ENCODE measurements at regions not wholly inside any gene's neighbourhood (a gene's known extent, or its start where the extent isn't known, plus 50 kb on each side); places are given as distances from the start of the nearest gene placed in this dataset.
"Not testable (repeated sequence)": the region's sequence is repeated elsewhere in the genome, so short reads cannot be mapped to it uniquely, and the experiment has no call there.

DNA sequence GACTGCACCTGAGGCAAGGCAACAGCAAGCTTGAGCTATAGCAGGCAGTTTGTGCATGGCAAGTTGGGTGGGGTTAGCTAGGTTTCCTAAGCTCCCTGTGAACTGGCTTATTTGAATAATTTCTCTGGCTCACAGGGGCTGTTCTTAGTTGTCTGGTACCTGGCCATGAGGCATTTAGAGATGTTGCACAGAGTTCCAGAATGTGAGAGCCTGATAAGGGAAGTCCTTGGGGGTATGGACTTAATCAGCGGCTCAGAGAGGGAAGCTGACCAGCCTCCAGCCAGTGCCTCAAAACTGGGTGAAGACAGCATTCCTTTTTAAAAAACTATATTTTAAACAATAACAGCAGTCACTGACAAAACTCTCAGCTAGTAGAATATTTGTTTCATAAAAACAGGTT is 307.4 kb downstream of the FZD1 start:
- no peak for DNase-seq

DNA sequence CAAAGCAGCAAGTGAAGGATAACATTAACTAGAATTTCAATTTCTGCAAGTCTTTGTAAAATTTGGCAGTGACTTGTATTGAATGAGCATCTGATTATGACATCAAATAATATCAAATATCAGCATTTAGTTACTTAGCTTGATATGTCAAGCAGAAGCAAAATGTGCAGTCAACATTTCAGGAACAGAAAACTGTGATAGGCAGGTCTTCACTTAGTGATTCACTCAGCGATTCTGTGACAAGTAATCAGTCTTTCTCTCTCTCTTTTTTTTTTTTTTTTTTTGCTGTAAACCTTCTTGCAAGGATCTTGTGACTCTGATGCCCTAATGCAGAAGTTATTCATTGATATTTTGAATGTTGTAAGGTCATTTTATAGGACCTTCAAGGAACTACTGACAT is 307.1 kb downstream of the MTERF1 start:
- DNase-seq = no peak

DNA sequence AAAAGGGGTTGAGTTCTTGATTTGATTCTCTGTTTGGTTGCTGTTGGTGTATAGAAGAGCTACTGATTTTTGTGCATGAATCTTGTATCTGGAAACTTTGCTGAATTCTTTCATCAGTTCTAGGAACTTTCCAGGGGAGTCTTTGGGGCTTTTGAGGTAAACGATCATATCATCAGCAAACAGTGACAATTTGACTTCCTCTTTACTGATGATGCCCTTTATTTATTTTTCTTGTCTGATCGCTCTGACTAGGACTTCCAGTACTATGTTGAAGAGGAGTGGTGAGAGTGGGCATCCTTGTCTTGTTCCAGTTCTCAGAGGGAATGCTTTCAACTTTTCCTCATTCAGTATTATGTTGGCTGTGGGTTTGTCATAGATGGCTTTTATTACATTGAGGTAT is 304.0 kb downstream of the MTERF1 start:
- not testable (repeated sequence) for DNase-seq

DNA sequence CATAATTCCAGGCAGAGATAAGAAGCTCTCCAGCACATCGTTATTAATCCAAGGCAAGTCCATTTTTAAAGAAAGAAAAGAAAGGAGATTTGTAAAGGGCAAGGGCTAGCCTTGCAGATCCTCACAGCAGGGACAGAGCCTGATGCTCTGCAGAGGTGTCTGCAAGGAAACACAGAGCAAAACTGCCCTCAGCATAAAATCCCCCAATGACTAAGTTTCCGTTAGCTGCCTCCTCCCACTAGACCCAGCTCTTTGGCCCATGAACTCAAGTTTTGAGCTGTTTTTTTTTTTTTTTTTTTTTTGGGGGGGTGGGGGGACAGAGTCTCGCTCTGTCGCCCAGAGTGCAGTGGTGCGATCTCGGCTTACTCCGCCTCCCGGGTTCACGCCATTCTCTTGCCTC is 300.7 kb downstream of the MTERF1 start:
- no peak for DNase-seq

DNA sequence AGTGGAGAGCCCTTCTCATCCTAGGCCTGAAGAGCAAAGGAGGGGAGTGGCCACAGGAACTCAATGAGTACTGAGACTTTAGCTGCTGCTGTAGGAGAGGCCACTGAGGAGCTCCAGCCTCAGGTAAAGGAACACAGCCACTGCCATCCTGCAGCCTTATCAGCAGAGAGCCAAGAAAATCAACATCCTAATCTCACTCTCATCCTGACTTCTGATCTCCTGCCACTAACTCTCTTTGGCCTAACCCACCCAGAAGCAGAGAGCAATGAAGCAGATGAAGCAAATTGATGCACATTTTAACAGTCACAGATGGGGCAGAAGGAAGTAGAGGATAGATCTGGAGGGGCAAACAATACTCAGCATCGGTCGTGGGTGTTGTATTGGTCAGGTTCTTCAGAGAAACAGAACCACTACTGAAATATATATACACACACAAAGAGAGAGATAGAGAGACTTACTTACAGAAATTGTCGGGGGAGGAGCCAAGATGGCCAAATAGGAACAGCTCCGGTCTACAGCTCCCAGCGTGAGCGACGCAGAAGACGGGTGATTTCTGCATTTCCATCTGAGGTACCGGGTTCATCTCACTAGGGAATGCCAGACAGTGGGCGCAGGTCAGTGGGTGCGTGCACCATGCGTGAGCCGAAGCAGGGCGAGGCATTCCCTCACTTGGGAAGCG is 297.6 kb downstream of the MTERF1 start:
- no peak for DNase-seq

DNA sequence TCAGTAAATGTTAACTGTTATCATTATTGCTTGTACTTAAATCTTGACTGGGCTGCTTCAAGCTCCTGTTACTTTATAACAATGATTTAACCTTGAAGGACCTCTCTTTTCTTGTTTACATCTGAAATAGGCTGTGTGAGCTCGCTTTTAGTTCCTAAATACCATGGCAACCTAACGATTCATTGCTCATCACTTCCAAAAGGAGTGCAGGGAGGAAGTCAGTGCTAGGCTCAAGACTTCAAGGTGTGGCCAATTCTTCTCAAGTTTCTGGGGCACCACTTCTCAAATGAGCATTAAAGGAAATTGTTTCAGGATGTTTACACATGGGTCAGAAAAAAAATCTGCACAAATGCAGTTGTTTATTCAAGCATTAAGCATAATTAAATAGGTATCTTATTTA is 284.2 kb downstream of the MTERF1 start:
- DNase-seq = no peak

DNA sequence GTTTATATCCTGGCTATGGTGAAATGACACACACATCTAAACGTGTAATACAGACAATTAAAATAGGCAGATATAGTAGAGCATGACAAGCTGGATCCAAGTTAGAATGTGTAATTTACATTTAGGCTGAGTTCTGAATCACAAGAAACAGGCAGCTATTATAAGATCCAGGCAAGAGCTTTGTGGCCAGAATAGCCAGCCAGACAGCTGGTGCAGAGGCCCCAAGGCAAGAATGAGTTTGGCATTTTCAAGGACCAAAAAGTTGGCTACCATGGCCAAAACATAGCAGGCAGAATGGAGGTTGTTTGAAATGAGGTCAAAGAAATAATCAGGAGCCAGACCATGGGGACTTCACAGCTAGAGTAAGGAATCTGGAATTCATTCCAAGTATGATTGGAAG is 281.7 kb downstream of the MTERF1 start:
- DNase-seq = no peak

DNA sequence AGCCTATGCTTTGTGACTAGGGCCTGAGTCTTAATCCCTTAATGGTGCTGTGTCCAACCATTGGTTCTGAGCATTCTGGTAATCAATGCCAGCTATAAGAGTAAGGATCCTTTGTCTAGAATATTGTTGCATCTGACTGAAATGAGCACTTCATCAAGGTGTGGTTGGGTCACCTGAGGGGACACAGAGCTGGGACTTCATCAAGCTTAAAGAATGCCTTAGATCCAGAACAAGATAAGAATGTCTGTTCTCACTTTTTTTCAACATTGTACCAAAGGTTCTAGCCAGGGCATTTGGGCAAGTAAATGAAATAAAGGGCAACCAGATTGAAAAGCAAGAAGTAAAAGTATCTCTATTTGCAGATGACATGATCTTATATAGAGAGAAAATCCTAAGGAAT is 280.4 kb downstream of the MTERF1 start:
- no peak for DNase-seq

DNA sequence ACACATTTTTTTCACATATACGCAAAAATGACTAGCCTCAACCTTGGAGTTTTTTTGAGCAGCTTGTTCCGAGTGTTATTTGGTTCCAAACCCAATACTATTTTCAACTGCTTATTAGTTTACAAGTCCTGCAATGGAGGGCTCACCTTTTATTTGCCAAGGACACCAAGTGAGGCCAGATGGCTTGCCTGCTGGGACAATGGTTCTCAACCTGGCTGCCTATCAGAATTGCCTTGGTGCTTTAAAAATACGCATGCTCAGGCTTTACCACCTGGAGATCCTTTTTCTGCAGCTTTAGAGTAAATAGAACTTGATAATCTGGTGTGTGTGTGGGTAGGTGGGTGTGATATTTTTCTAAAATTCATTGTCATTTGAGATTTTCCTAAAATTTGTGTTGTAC is 276.8 kb downstream of the MTERF1 start:
- DNase-seq = no peak

DNA sequence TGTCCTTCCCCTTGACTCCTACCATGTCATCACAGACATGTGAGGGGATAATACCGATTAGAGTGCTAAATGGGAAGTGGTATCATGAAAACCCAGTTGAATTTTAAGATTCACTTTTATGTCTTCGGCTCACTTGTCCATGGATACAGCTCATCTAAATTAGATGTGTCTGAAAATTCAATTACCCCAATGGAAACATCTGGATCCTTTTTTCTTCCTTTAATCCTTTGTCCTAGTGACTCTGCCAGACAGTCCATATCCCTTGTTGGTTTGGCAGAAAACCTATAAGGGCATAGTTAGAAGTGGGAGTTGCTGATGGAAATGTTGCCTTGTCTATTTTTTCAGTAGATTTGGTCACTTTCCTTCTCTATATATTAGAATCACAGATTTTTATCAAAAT is 271.9 kb downstream of the MTERF1 start:
- DNase-seq = no peak

DNA sequence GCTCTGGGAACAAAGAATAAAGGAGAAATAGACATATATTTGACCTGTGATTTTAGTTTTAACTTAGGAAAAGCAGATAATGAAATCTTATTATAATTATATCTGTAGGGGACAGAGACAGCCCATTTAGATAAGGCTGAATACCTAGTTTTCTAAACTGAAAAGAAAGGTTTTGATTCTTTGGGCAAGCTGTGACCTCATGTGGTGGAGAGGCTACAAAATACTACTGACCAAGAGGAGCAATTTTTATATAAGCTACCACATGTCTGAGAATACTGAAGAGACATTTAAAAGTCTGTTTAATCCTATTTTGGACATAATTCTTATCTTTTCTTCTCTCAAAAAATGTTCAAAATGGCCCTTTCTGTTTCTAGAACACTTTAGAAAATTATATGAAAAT is 271.0 kb downstream of the MTERF1 start:
- DNase-seq = no peak

DNA sequence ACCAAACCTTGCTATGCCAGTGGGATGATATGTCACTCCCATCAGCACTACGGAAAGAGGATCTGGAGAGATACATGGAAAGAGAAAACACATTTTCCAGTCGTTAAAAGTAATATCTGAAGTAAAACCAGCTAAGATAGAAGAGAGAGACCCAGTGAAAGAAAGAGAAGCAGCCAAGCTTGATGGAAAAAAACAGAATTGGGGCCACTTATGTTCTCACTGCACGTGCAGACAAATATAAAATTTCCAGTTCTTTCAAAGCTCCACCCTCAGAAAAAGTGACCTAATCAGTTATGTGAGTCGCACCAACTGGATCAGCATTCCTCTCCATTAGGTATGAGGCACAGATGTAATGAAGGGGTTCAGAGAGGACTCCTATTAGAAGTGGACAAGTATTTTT is 266.1 kb downstream of the MTERF1 start:
- no peak for DNase-seq

DNA sequence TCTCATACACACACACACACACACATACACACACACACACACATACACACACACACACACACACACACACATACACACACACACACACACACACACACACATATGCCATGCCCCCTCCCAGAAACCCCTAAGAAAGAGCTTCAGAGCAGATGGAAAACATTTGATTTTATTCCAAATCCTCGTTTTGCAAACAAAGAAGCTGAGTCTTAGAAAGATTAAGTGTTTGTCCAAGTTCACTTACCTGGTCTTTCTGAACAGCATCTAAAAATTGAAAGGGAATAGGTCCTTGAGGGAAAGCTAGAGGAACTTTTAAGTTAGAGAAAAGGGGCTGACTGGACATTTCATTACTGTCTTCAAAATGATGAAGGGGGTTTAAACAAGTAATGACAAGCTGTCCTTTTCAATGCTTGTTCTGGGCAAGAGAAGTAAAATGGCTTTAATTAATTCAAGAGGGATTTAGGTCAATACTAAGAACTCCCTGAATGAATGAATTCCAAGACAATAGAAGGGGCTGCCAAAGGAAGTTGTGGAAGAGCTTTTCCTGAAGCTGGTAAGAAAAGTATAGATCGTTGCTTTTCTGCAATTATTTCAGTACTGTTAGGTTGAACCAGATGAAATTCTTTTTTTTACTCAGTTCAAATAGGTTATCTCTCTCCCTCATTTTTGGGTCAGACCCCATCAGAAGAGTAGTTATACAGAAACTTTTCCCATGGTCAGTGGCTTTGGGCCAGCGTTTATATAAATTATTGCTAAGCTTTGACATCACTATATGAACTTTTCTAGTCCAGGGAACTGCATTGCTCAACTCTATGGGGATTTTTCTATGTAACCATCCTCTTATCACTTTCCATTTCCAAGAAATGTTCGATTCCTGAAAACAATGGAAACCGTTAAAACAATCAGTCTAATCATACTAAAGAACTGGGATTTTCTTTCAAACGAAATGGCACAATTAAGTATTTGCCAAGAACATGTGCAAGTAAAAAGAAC is 261.4 kb downstream of the MTERF1 start:
- no peak for DNase-seq

DNA sequence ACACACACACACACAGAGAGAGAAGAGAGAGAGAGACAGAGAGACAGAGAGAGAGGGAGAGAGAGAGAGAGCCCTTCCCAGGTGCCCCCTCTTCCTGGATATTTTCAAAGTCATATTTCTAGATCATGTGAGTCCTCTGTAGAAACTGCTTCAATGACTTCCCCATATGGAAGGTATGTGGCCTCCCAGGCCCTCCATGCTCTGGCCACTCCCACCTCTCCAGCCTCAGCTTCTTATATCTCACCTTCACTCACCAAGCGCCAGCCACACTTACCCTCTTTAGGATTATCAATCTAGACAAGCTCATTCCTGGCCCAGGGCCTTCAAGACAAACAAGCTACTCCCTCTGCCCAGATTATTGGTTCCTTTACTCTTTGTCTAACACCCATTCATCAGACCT is 259.7 kb downstream of the MTERF1 start:
- no peak for DNase-seq

DNA sequence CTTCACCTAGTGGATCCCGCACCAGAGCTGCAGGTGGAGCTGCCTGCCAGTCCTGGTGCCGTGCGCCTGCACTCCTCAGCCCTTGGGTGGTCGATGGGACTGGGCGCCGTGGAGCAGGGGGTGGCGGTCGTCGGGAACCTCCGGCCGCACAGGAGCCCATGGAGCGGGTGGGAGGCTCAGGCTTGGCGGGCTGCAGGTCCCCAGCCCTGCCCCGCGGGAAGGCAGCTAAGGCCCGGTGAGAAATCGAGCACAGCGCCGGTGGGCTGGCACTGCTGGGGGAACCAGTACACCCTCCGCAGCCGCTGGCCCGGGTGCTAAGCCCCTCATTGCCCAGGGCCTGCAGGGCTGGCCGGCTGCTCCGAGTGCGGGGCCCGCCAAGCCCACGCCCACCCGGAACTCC is 253.2 kb downstream of the MTERF1 start:
- not testable (repeated sequence) for DNase-seq

DNA sequence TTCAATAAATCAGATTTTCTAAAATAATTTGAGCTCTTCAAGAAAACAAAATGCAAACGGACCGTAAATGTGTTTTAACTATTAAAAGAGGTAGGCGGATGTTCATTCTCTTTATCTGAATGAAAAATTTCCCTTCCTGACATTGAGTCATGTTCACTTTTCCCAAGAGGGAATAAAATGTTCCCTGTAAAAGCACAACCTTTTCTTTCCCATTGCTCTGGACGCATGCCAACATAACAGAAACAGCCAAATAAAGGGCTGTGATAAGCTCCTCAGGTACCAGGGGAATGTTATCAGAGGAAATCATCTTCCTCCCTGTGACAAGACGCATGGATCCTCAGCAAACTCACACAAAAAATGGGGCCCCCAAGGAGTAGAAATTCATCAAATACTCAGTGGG is 251.8 kb downstream of the MTERF1 start:
- no peak for DNase-seq

DNA sequence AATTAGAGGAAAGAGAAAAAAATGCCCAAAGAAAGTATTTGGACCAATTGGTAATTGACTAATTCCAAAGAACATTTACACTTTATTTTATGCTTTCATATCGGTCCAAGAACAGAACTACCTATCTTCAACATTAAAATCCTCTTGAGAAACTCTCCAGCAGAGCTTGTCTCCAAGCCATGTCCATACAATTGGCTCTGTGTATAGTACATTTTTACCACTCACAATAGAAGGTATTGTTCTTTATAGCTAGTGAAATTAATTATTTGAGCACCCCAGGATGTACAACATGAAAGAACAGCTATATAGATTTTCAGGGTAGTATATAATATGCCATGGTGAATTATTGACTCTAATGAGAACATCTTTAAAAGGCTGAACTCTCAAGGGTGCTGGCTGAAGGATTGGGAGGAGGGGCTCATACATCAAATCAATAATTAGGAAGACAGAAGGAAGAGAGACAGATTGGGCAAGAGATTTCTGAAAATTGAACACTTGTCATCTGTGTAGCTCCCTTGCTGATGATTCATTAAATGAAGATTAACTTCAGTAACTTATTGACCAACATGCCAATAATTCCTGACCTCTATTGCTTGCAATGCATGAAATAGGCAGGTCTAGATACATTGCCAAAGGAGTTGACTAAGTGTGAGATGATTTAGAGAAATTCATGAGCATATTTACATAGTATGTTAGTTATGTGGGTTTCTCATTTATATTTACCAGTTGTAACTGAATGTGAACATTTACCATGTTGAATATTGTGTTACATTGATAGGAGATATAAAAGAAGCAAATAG is 249.7 kb downstream of the MTERF1 start:
- no peak for DNase-seq

DNA sequence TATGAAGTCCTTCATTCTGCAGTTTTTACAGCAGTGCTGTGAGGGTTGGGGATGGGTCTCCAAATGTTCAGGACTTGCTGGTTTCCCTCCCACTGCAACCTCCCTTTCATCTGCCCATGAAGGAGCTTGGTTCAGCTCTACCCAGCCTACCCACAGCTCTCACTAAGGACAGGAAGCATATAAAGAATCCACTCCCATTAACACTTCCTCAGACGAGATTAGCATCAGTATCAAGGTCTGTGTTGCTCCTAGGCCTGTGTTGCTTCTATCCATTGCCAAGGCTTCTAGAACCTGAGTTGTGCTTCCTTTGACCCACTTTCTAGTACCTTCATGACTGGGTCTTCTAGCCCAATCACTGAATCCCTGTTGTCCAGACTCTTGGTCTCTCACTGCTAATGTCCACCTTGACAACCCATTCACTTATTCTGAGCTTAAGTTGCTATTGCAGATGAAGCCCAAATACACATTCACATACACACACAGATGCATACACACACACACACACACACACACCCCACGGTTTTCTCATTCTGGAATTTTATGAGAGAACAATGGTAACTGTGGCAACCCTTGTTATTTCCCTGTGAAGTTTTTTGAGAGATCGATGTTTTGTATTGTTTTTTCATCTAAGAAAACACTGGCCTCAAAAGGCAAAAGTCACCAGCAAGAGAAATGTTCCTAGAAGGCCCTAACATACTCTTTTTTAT is 248.1 kb downstream of the MTERF1 start:
- no peak for DNase-seq

DNA sequence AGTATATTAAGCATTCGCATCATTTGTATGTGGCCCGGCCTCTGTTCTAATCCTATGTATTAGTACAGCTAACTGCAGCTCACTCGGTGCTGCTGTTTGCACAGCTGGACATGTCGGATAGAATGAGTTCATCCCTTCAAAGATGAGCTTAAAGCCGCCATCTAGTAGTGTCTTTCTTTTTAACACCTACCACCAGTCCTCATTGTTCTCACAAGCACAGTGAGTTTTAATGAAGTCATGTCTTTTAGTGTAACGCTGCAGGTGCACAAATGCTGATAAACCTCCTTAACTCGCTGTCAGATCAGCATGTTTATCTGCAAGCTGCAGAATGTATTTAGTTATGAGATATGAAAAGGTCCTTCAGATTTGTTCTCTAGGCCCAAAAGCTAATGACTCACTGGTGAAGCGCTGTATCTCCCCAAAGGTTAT is 247.5 kb downstream of the MTERF1 start:
- DNase-seq = peak; percentile 38

DNA sequence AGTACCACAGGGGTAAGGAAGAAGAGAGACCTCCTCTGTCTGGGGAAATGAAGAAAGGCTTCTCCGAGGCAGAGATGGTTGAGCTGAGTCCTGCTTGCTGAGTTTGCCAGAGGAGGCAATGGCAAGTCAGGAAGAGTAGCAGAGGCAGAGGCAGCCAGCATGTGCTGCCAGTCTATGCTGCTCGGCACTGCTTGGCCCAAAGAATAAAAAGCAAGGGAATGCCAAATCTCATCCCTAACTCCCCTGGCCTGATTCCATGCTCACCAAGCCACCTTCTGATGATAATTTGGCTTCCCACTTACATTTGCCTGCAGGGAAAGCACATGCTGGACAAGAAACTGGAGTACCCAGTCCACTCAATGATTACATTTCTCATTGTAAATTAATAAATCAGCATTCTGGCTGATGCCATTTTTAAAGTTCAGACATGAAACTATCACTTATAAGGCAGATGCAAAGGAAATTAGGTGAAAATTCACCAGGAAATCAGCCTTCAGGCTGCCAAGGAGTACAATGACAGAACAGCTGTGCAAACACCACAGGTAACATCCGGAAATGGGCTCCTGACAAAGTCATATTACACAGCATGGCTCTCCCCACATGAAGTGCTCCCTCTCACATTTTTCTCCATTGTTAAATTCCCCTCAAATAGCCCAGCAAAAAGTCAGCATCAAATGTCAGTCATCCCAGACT is 245.9 kb downstream of the MTERF1 start:
- DNase-seq = peak; percentile 62

DNA sequence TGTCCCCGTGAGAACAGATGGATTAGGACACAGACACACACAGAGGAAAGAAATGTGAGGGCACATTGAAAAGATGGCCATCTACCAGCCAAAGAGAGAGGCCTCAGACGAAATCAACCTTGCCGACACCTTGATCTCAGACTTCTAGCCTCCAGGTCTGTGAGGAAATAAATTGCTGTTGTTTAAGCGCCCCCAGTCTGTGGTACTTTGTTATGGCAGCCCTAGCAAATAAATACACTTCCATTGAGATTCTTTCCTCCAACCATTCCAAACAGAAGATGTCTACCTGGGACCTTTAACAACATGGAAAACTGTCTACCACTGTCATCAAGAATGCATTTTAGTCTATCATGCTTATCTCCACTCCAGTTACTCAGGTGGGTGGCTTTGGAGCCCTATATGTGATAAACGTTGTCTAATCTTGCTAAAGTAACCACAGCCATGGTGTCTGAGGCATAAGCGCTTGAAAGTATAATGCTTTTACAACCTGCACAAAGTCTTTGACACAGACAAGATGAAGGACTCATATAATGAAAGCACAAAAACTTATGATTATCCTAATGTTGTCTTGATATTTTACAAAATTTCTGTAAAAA is 244.3 kb downstream of the MTERF1 start:
- DNase-seq = no peak

DNA sequence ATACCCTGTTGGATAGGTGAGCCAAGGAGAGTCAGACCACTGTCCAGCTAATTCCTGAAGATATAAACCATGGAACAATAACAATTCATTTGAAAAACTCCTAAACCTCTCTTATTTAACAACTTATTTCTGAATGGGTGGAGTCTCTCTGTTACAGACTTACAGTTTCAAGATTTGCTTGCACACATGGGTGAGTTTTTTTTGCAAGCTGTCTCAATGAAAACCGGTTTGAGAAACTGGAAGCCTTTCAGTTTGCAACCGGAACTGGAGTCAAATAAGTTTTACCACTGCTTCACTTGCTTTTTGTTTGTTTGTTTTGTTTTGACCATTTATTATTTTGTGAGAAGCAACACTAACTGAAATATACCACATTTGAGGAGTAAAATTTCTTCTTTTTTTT is 243.8 kb downstream of the MTERF1 start:
- no peak for DNase-seq

Data from NCI-H510A (cell line).